CD4-positive, alpha-beta T cell treated with Interleukin-21 for 1 hour (primary cell): ENCODE measurements at regions not wholly inside any gene's neighbourhood (a gene's known extent, or its start where the extent isn't known, plus 50 kb on each side); places are given as distances from the start of the nearest gene placed in this dataset.
"Not testable (repeated sequence)": the region's sequence is repeated elsewhere in the genome, so short reads cannot be mapped to it uniquely, and the experiment has no call there.

Experiments
- DNase-seq: peaks from one replicate; pipeline ENCODE4 v3.0.0-alpha.2; 2020

DNA sequence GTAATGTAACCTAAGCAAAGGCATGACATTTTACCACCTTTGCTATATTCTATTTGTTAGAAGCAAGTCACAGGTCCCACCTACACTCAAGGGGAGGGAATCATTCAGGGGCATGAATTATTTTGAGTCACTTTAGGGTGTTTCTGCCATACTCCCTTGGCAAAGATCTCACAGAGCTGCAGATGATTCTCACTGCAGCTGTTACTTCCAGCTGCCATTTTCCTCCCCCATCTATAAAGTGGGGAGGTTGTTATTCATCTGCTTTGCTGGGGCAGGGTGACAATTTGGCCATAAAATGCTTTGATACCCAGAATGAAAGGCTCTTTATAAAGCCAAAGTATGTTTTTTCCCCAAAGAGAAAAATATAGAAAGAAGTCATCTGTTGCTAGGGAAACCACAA is 136.5 kb upstream of the SMIM31 start:
- DNase-seq: no peak

DNA sequence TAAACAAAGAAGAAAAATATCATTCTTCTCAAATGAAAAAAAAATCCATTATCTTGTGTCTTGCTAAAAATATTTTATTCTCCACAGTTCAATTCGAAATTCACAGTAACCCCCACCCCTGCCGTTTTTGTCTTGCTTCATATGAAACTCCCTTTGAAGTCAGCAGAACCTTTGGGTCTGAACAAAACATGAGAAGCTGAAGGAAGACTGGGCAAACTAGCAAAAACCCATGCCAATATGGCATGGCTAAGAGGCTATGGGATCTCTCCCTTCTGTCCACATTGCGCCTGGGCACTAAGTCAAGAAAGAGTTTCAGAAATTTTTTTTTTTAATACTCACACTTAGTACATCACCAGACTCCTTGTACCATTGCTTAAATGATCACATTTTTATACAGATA is 136.0 kb upstream of the SMIM31 start:
- no peak for DNase-seq

DNA sequence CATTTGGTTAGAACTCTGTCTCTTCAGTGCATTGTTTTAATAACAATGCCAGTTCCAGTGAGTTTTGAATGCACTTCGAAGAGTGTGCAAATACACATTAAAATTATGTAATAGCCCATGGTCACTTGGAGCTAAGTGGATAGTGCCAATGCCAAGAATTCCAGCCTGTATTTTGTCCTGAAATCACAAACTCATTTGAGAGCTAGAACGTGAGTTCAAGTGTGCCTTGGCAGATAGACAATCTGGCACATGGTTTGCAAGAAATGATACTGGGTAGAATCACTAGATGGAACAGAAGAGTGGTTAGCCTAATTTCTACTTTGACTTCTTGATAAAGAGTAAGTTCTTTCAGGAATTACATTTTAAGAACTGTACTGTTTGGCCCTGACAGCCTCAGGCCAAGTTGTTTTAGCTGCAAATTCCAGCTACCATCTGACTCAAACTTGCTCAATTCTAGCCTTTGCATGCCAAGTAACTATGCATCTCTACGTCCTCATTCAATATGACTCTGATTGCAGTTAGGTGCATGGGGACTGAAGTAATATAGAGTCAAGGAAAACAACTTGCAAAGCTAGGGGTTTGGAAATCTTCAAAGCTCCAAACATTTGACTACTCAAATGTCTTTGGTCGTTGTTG is 131.9 kb upstream of the SMIM31 start:
- DNase-seq: no peak

DNA sequence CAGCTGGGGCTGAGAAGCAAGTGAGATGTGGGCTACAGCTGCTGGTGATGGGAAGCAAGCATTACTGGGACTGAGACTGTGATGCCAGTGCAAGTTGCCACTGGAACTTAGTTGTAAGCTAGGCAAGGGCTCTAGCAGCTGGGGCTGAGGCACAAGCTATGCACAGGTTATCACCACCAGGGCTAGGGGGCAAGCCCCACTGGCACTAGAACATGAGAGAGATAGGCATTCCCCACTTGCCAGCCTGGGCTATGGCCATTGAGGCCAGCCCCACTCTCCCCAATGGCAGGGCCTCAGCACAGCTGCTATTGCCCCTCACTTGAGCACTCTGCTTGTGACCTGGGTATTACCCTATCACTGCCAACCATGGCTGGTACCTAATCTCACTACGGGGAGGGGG is 130.8 kb upstream of the SMIM31 start:
- no peak for DNase-seq

DNA sequence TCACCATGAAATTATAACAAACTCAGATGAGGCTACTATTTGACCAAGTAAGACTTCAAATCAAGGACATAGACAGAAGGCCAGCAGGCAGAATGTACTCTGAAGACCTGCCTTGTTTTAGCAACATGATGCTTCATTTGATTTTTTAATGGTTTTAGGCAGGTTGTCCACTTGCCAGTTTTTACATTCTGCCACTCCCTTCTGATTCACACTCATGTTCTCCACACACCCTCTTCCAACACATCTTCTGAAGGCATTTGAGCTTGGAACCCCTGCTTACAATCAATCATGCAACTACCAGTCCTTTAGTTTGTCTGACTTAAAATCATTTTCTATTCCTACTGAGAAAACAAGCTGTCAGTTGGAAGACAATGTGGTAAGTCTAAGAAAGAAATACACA is 114.9 kb upstream of the SMIM31 start:
- DNase-seq: no peak

DNA sequence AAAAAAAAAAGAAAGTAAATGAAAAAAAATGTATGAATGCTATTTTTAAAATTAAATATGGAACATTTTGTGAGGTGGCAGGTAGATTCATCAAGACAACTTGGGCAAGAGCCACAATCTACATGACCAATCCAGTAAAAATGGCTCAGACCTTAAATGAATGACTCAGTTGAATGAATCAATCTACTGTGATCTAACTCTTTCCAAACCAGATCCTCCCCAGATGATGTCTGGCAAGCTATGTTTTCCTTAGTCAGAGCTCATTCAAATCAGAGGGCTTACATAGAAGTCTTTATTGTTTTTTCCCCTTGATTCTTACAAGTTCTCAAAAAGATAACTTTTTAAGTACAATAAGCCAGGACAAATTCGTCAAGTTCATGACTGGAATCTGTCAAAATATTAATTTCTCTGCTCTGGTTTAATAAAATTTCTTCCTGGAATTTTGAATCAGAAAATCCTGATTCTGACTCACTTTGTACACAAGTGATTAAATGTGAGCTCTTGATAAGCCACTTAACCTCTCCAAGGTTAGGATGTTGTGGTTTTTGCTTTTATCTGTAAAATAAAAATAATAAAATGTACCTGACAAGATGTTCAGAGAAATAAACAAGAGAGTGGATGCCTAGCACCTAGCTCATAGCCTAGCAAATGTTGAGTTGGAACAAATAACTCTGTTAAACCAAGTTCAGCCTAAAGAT is 105.6 kb upstream of the SMIM31 start:
- DNase-seq: no peak

DNA sequence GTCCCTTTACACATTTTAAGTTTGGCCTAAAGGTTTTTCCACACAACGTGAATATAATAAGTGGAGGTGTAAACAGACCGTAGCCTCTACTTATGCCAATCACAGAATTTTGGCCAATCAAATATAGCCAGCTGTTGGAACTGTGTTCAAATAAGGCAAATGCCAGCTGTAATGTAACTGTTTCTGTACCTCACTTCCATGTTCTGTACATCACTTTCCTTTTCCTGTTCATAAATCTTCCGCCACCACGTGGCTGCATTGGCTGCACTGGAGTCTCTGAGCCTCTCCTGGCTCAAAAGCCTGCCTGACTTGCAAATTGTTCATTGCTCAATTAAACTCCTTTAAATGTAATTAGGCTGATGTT is 105.1 kb upstream of the SMIM31 start:
- no peak for DNase-seq

DNA sequence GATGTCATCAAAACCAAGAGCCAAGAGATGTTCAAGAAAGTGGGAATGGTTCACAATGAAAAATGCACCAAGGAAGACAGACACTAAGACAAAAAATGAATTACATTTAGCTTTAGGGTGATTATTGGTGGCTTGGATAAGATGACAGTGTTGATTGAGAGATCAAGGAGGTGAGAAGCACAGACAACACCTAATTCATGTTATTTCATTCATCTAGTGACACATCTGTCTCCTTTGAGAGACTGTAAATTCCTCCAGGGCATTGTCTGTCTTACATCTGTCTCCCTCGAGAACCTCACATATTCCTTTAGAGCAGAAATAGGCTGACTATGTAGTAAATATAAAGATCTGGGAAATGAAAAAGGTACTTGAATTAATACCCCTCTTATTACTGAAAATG is 94.2 kb upstream of the SMIM31 start:
- DNase-seq: no peak

DNA sequence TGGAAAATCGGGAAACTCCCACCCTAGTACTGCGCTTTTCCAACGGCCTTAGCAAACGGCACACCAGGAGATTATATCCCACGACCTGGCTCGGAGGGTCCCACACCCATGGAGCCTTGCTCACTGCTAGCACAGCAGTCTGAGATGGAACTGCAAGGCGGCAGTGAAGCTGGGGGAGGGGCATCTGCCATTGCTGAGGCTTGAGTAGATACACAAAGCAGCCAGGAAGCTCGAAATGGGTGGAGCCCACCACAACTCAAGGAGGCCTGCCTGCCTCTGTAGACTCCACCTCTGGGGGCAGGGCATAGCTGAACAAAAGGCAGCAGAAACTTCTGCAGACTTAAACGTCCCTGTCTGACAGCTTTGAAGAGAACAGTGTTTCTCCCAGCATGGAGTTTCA is 77.8 kb upstream of the SMIM31 start:
- not testable (repeated sequence) for DNase-seq

DNA sequence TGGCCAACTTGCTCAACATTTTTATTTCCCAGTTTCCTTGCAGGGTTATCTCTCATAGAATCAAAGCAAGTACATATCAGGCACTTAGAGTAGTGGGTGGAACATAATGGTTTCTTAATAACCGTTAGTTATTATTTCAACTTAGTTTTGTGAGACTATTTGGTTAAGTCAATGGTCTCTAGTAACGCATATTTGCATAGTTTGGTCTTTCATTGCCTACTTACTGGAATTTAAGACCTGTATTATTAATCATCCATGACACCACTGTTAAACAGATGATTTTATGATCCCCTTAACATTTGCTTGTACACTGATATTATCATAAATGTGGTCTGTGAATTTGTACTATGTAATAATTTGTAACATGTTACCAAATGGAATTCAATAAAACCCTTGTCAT is 70.9 kb upstream of the SMIM31 start:
- no peak for DNase-seq

DNA sequence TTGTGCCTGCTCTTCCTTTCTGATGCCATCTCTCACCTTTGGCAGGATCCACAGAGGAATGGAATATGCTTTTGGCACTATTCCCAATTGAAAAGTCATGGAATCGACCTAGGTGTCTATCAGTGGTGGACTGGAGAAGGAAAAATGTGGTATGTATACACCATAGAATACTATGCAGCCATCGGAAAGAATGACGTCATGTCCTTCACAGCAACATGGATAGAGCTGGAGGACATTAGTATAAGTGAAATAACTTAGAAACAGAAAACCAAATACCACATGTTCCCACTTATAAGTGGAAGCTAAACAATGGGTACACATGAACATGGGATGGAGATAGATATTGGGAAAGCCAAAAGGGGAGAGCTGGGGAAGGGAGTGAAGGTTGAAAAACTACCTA is 58.3 kb upstream of the SMIM31 start:
- no peak for DNase-seq

DNA sequence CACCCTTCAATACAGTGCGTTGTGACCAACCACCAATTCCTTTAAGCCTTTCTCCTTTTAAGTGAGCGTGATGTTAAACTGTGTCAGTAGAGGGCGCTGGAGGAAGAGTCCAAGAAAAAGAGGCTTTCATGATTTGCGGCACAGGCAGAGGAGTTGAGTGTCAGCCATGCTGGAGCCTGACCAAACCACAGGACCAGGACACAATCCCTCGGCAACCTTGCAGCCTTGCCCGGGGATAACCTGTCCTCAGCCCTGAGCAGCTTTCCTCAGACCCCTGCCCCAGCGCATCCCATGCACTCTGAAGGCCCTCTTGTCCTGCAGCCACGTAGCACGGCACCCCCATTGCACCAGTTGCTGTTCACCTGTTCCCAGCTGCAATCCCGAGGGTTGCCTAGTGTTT is 53.5 kb upstream of the SMIM31 start:
- no peak for DNase-seq

DNA sequence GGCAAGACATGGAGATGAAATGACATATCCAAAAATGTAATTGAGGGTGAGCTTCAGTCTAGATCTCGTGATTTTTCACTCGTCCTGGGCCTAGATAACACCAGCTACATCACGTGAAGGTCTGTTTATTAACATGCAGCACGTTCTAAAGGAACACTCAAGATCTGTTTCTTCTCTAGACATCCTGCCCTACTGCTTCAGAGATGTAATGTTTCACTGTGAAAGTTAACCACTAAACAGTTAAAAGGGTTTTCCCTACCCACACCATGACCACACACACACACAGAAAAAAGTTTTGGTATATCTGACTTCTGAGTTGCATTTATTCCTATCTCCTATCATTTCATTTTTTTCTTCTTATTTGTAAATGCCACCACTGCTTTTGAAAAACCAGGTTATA is 52.3 kb upstream of the SMIM31 start:
- DNase-seq: no peak
